Muscle of back (tissue), 3 donors: ENCODE measurements at regions not wholly inside any gene's neighbourhood (a gene's known extent, or its start where the extent isn't known, plus 50 kb on each side); places are given as distances from the start of the nearest gene placed in this dataset.

Experiments used
- DNase-seq, 3 donors: peaks; one replicate each; pipeline versions ENCODE4 v3.0.0 to v3.0.0-alpha.2; 2013

DNA sequence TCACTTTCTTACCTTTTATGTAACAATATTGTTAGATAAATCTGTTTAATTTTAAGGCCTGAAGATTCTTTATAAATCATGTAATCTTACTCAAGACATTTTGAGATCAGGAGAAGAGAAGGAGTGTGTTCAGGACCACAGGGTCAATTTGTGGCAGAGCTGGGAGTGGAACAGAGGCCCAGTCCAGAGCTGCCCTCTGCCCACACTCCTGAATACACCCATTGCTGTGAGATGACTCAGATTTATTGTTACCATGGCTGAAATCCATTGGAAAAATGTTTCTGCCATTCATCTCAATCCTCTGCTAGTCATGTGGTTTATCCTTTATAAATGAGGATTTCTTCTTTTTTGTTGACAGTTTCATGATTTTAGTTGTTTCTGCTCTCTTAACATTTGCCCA lies 100.5 kb upstream of the STXBP6 start:
- DNase-seq = no peak

DNA sequence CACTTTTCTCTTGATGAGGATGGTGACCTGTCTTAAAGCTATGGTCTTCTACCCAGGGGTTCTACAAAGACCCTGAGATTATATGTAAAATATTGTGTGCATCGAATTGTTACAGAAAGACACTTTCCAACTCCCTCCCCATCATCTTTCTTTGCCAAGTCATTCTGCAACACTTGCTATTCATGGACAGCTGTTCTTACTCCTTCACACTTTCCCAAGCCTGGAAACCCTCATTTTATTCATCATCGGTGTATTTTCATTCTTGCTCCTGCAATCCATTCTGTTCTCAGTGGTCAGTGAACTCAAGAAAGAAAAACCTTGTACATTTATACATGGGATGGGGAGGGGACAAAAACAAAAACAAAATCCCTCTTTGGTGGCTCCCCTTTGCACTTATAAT lies 90.5 kb upstream of the STXBP6 start:
- no peak for DNase-seq

DNA sequence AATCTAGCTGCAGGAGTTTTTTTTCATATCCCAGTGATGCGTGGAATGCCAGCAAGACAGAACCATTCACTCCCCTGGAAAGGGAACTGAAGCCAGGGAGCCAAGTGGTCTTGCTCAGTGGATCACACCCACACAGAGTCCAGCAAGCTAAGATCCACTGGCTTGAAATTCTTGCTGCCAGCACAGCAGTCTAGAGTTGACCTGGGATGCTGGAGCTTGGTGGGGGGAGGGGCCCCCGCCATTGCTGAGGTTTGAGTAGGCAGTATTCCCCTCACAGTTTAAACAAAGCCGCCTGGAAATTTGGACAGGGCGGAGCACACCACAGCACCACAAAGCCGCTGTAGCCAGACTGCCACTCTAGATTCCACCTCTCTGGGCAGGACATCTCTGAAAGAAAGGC lies 86.9 kb upstream of the STXBP6 start:
- no peak for DNase-seq

- DNase-seq = no peak
Observed at GRCh38 chr14:25134184-25134583, 84.2 kb upstream of the STXBP6 start.

- peak; percentile 58 to 85 (median 77) for DNase-seq
Observed at GRCh38 chr14:25132732-25133422, 82.9 kb upstream of the STXBP6 start.

GRCh38 chr14:25132094-25132493 lies 82.1 kb upstream of the STXBP6 start:
- DNase-seq = no peak

GRCh38 chr14:25122843-25123242 lies 72.9 kb upstream of the STXBP6 start:
- DNase-seq = no peak

- no peak for DNase-seq
Observed at GRCh38 chr14:25122211-25122610, 72.3 kb upstream of the STXBP6 start.

GRCh38 chr14:25121337-25122129 lies 71.6 kb upstream of the STXBP6 start:
- DNase-seq = peak in 2 of 3 donors; percentile 44 to 72

DNA sequence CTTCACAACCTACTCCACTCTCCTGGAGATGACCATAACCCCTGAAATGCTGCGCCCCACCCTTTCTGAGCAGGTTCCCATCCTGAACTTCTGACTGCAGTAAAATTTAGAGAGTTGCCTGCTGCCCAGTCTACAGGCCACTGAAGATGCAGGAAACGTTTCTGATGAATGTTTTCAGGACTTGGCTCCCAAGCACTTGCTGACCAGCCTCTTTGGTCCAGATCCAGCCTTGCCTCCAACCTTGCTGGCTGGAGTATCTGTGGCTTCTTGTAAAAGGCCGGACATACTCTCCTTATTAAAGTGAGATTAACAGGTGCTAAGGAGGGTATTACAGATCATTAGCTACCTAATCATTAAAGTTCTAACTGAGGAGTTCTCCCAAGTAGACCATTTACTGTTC lies 70.3 kb upstream of the STXBP6 start:
- no peak for DNase-seq

GRCh38 chr14:25118671-25119070 lies 68.7 kb upstream of the STXBP6 start:
- no peak for DNase-seq

DNA sequence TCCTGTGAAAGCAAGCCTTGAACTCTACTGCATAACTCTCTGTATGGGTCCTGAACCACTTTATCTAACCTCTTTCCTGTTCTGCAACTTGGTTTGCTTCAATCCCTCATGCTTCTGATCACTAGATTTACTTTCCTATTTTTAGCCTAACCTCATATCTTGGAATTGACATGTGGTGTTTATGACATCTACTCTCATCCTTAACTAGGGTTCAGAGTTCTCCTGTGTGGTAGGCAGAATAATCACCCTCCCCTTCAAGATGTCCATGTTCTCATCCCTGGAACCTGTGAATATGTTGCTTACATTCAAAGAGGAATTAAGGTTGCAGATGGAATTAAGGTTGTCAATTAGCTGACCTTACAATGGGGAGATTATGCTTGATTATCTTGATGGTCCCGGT lies 67.4 kb upstream of the STXBP6 start:
- no peak for DNase-seq

- no peak for DNase-seq
Observed at GRCh38 chr14:25116607-25117006, 66.7 kb upstream of the STXBP6 start.

DNA sequence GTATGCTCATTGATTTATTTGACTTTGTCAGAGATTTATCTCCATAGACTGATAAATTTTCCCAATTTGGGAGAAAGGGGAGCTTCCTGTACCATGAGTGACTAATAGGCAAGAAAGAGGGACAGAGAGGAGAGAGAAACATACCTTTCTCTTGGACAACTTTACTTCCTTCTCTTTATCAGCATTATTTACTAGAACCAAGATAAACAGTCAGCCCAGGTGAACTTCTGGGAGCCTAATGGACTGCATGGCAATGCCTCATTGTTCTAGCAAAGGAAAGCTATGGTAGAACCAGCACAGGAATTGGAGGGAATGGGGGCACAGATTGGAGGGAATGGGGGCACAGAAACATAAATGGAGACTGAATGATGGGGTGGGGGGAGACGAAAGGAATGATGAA lies 63.4 kb upstream of the STXBP6 start:
- DNase-seq = no peak

- DNase-seq = peak; percentile 79 to 95 (median 80)
Observed at GRCh38 chr14:25111061-25111601, 61.2 kb upstream of the STXBP6 start.

DNA sequence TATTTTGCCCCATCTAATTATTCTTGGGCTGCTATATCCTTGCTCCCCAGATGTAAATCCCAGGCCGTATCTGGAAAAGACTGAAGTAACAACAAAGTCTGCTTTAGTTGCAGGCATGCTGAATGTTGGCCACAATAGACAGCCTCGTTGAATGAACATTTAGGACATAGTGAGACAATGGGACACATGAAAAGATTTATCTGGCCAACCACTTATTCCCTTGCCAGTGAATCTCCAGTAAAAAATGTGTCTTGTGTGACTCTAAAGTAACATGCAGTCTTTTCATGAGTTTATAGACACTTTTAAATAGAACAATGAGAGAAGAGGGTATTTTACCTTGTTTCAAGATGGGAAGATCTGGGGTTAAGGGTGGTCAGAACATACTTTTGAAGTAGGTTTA lies 60.2 kb upstream of the STXBP6 start:
- DNase-seq = no peak

DNA sequence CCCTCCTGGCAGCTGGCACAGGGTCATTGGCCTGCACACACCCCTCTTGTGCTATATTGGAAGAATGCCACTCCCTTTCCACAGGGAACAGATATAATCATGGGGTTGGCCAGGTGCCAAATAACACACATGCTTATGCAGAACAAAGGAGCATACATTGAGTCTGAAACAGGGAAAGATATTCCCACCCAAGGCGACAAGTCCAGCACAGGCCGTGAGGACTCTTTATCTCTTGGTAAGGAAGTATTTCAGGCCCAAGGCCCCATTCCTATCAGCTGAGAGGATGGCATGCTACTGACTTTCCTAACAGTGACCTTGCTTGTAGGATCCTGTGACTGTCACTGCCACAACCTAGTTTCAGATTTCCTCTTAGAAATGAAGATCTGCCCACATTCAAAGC lies 59.0 kb upstream of the STXBP6 start:
- DNase-seq = peak in 1 of 3 donors; percentile 57

- DNase-seq = no peak
Observed at GRCh38 chr14:25108291-25108690, 58.3 kb upstream of the STXBP6 start.

DNA sequence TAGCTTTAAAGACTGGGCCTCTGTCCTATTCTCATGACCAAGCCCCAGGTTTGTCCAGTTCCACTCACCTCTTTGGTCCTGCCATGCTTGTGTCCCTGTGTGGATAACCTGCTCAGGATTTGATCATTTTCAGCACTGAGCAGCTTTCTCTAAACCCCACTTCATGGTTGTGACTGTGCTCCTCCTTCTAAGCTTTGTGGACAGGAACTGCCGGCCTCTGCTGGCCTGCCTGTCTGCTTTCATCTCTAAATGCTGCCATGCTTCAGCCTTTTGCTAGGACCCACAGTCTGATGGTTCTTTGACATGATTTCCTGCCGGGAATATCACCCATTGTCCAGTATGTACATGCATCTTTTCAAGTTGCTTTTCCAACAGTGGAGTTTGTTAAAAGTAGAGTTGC lies 53.9 kb upstream of the STXBP6 start:
- no peak for DNase-seq

GRCh38 chr14:25103271-25103670 lies 53.3 kb upstream of the STXBP6 start:
- no peak for DNase-seq

DNA sequence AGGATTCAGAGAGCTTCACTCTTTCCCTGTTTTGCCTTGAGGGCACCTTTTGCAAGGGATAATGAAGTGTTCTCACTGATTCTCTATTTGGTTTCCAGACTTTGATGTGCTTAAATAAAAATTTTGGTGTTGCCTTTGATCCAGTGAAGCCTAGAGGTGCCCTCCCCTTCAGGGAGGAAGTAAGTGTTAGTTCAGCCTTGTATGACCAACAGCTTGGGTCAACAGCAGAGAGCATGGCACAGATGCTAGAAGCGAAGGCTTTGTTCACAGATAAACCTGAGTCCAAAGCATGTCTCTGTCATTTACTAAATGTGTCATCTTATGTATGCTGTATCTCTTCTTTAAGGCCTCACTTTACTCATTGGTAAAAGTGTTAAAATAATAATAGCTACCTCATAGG lies 52.8 kb upstream of the STXBP6 start:
- no peak for DNase-seq

DNA sequence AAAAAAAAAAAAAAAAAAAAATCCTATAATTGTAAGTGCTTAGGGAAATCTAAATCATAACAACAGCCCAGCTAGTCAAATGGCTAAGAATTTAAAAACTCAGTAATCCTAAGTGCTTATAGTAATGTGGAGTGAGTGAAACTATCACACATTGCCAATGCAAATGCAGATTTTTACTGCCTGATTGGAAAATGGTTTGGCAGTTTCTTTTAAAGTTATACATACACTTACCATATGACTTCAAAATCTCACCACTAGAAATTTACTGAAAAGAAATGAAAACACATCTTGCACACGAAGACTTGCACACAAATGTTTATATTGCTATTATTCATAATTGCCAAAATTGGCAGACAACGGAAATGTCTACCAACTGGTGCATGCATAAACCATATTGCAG lies 51.3 kb upstream of the STXBP6 start:
- DNase-seq = no peak
